Mucosa of descending colon (tissue), 3 donors: ENCODE measurements at regions not wholly inside any gene's neighbourhood (a gene's known extent, or its start where the extent isn't known, plus 50 kb on each side); places are given as distances from the start of the nearest gene placed in this dataset.

Experiments
- ATAC-seq: fragments of 200-7000 bp; cut with Tn5 transposase; one replicate; pipeline ENCODE4 v1.9.1; 2020; ENCODE audit warnings: mild to moderate bottlenecking, moderate library complexity
- DNase-seq, 3 donors: peaks; one replicate each; pipeline ENCODE4 v3.0.0-alpha.2; 2020
- H3K36me3 ChIP-seq: fragments of 200-600 bp; one replicate; pipeline ENCODE4 v1.8.0; 2021; ENCODE audit warnings: low read depth, mild to moderate bottlenecking
- H3K4me1 ChIP-seq: fragments of 200-600 bp; one replicate; pipeline ENCODE4 v1.8.0; 2021; ENCODE audit warnings: low read depth, mild to moderate bottlenecking
- H3K4me3 ChIP-seq: fragments of 200-600 bp; one replicate; pipeline ENCODE4 v1.8.0; 2021; ENCODE audit warnings: mild to moderate bottlenecking
- H3K9me3 ChIP-seq: fragments of 200-600 bp; one replicate; pipeline ENCODE4 v1.8.0; 2021; ENCODE audit warnings: mild to moderate bottlenecking
- CTCF ChIP-seq: fragments of 200-600 bp; IDR thresholded peaks from one replicate; pipeline ENCODE4 v1.8.0; 2022; ENCODE audit warnings: antibody characterized with exemption, mild to moderate bottlenecking
- intact Hi-C, 2 donors: fragments of 100-400 bp; cut with DNase I in 1 of 2; cut with micrococcal nuclease in 1 of 2; formaldehyde crosslinking; loops; one replicate each; pipeline versions ENCODE4 v1.11.0 to v1.11.1; 2022; cut with DNase I, micrococcal nuclease
- donor health status: DM: no; HTN: no; CAD: no; lungs with moderate emphysema.
- donor health status: DM: no; HTN: no; CAD: no.
- donor health status: DM: no; HTN: yes; CAD: no.

GRCh38 chr2:239662413-239663120, 261.7 kb upstream of the HDAC4 start:
- no peaks in the 10 kb centered on the region for H3K9me3 ChIP-seq
- intact Hi-C loops: no loop called here
- DNase-seq (no peak), ATAC-seq (no peak)
- no peaks in the 10 kb centered on the region for H3K4me1 ChIP-seq
- H3K36me3 ChIP-seq: no peaks in the 10 kb centered on the region
- H3K4me3 ChIP-seq: no peak overlapping the region
- no peak for TF ChIP-seq CTCF

GRCh38 chr2:239661334-239662312, 260.8 kb upstream of the HDAC4 start:
- DNase-seq: no peak
- ATAC-seq: no peak
- Histone ChIP-seq H3K9me3 (no peaks in the 10 kb centered on the region), H3K36me3 (no peaks in the 10 kb centered on the region), H3K4me1 (no peaks in the 10 kb centered on the region), H3K4me3 (no peak overlapping the region)
- intact Hi-C loops: no loop called here
- TF ChIP-seq CTCF: no peak

- no peak for ATAC-seq
- intact Hi-C loops: no loop called here
- H3K4me3 ChIP-seq: no peak overlapping the region
- no peaks in the 10 kb centered on the region for H3K4me1 ChIP-seq
- TF ChIP-seq CTCF: no peak
- no peak for DNase-seq
- H3K36me3 ChIP-seq: no peaks in the 10 kb centered on the region
- no peaks in the 10 kb centered on the region for H3K9me3 ChIP-seq
Measured at GRCh38 chr2:239660390-239661230, 259.8 kb upstream of the HDAC4 start.

- Histone ChIP-seq H3K36me3 (no peaks in the 10 kb centered on the region), H3K4me3 (no peak overlapping the region), H3K4me1 (no peaks in the 10 kb centered on the region), H3K9me3 (no peaks in the 10 kb centered on the region)
- TF ChIP-seq CTCF: no peak
- intact Hi-C loops: no loop called here
- ATAC-seq: no peak
- DNase-seq: no peak
Measured at GRCh38 chr2:239657992-239658391, 257.2 kb upstream of the HDAC4 start.

GRCh38 chr2:239657236-239657635, 256.4 kb upstream of the HDAC4 start:
- ATAC-seq: no peak
- H3K9me3 ChIP-seq: no peaks in the 10 kb centered on the region
- intact Hi-C loops: no loop called here
- H3K4me1 ChIP-seq: no peaks in the 10 kb centered on the region
- no peaks in the 10 kb centered on the region for H3K36me3 ChIP-seq
- no peak for DNase-seq
- H3K4me3 ChIP-seq: no peak overlapping the region
- no peak for TF ChIP-seq CTCF
